ENCODE measurements at regions not wholly inside any gene's neighbourhood (a gene's known extent, or its start where the extent isn't known, plus 50 kb on each side); places are given as distances from the start of the nearest gene placed in this dataset.

DNA sequence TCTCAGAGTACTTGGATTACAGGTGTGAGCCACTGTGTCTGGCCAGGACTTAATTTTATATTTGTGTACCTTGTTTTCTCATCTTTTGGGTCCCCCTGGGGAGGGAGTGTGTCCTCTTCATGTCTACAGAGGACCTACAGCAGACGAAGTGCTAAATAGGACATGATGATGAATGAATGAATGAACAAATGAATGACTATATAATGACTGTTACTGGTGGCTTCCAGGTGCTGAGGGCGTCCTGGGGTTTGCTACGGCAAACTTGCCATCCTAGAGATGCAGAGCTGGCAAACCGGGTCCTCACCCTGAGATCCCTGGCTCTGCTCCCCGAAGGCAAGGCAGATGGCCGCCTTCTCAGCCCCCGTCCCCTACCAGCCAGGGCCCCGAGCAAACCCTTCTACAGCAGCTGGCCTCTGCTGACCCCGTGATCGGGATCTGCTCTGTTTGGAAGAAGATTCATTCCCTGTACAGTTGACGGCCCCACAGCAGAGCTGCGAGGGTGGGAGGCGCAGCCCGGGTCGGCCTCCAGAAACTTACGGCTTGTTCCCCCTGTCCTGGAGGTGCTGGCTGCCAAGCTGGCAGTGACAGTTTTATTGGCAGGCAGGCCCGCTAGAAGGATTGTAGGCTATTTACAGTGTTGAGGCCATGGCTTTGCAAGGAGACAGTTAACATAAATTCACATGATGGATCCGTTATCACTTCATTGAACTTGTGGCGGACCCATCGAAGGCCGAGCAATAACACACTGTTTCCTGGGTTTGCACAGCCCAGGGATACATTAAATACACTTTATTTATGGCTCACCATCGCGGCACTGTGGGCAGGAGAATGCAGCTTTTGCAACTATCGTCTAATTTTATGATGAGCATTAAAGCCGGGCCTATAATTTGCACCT lies 197.7 kb upstream of the GSE1 start:
- no peak for DNase-seq

- DNase-seq: peak; percentile 63 to 71
These were observed 196.7 kb upstream of the GSE1 start for GRCh38 chr16:85416228-85417109.

GRCh38 chr16:85417156-85417860 lies 195.8 kb upstream of the GSE1 start:
- DNase-seq: no peak

DNA sequence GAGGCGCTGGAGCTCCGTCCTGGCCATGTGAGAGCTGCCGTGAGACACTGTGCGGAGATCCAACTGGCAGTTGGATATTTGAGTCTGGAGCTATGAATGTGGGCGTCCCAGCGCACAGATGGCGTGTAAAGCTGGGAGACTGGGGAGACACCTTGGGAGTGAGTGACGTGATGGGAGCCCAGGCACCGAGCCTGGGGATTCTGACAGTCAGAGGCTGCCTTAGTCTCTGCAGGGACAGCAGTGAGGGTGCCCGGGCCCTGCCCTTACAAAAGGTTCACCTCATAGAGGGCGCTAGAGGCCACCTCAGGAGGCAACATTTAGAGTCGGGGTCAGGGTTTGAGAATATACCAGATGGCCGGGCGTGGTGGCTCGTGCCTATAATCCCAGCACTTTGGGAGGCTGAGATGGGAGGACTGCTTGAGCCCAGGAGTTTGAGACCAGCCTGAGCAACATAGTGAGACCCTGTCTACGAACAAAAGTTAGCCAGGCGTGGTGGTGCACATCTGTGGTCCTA lies 194.1 kb upstream of the GSE1 start:
- no peak for DNase-seq

- DNase-seq: no peak
These were observed 193.4 kb upstream of the GSE1 start for GRCh38 chr16:85419503-85420408.

GRCh38 chr16:85420501-85421337 lies 192.4 kb upstream of the GSE1 start:
- peak; percentile 65 for DNase-seq

- no peak for DNase-seq
These were observed 191.6 kb upstream of the GSE1 start for GRCh38 chr16:85421338-85422195.

DNA sequence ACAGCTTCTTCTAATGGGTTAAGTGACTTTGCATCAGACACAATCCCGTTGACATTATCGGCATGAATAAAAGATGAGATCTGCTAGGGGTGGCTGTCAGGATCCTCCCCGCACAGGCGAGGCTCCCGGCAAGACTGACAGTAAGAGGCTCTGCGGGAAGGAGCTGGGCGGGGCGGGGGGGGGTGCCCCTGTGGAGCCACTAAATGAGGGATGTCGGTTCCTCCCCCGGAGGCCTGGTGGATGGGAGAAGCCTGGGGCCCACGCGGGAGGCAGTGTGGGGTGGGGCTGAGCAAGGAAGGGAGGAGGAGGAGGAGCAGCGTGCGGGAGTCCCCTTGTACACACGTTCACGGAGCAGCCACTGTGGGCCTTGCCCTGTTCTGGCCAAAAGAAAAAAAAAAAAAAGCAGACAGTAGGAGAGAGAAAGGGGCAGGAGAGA lies 190.9 kb upstream of the GSE1 start:
- no peak for DNase-seq

DNA sequence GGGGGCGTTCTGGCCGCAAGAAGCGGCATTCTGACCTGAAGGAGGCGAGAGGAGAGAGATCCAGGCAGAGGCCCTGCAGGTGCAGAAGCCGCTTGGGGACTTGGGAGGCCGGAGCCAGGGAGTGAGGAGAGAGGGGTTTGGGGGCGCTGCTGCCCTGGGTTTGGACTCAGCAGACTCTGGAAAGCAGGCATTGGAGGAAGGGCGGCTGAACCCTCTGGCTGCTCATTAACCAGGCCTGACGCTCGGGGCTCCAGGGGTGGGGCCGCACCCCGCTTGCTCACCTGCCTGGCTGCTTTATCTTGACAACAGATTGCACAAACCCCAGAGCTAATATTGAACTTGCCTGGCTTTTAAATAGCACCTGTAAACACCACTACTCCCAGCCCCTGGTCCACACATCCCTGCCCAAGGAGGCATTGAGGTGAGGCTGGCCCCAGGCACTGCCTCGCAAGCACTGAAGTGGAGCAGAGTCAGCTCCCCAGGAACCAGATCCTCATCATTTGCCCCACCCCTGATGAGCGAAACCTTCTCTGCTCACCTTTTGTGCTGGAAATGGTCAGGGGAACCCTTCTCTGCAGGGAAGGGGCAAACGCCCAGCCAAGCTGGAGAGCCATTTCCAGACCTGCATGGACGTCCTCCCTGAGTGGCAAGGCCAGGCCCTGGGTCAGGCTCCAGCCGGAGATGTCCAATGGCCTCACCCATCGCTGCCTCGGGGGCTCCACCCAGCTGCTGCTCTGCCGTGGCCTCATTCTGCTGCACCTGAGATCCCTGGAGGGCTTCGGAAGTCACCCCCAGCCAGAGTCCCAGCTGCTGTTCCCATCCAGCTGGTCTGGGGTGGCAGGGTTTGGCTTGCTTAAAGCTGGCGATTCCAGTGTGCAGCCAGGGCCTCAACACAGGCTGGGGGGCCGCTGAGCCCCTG lies 190.2 kb upstream of the GSE1 start:
- DNase-seq: no peak

GRCh38 chr16:85423631-85424030 lies 189.5 kb upstream of the GSE1 start:
- DNase-seq: no peak

DNA sequence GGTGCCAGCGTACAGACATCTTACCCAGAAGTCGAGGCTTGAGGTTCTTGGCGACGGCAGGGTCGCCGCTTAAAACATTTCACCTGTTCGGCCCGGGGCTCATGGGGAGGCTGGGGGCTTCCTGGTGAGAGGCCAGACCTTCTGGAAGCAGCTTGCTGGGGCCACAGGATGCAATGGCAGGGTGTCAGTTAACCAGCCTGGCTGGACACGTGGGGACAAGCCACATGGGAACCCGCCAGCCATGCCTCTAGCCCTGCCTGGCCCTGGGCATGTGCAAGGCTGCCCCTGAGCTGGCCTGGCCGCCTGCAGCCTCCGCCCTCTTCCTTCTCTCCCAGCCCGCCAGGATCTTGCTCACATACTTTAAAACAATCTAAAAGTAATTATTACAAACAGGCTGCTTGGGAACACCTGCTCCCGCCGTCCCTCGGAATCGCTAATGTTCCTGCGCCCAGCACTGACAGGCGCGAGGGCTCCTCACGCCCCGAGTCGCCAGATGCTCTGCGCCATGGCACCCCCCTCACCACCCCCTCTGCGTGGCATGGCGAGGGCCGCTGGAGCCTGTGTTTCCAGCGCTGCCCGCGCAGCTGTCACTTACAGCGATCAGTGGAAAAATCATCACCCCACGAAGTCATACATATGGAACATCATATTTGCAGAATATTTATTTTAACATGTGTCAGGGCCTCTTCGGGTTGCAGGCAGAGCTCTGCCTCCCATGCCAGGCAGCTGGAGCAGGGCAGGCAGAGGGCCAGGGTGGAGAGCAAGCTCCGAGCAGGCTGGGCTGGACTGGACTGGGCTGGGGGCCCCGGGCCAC lies 188.7 kb upstream of the GSE1 start:
- DNase-seq: no peak

DNA sequence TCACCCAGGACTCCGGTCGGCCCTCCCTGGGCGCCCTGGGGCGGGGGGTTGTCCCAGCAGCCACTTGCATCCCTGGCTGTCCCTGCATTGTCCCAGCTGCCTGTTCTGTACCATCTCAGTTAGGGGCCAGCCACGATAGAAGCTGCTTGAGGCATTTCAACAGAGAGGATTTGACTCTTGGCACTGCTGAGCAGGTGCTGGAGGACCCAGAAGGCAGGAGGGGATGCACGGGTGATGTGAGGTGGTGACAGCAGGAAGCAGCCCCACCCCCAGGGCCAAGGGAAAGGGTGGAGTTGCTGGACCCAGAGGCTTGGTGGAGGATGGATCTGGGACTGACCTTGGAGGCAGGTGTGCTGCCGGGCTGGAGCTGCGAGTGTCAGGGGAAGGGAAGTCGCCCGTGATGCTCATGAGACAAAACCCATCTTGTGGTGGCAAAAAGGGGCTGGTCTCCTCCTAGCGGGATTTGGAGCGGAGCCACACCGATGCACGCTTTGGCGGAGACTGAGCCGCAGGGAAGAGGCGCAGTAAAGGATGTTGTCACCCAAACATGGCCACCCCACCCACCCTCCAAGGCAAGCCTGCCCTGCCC lies 188.0 kb upstream of the GSE1 start:
- DNase-seq: no peak

GRCh38 chr16:85426806-85427205 lies 186.3 kb upstream of the GSE1 start:
- no peak for DNase-seq

DNA sequence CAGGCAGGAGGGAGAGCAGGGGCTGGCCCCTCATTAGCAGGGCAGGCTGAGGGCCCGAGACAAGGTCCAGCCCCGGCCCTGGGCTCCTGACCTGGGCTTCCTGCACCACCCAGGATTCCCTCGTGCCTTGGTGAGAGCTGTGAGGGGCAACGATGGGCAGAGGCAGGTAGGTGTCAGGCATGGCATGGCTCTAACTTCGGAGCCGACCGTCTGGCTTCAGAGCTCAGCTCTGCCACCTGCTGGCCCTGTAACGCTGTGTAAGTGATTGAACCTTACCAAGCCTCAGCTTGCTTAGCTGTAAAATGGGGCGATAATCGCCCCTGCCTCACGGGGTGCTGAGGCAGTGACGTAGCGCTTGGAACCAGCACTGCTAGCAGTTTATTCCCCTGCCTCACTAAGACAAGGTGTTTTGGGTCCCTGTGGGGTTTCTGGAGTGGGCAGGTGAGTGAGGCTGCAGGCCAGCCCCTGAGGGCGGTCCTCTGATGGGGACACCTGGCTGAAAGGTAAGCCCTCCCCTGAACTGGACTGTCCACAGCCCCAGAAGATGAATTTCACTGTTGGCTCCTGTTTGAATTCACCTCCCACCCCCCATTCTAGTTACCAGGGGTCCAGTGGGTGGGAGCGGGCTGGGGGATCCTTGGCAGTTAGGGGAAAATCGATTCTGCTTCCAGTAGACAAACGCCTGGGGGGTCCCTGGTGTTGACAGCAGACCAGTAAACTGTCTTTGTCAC lies 184.8 kb upstream of the GSE1 start:
- peak; percentile 38 to 44 for DNase-seq

DNA sequence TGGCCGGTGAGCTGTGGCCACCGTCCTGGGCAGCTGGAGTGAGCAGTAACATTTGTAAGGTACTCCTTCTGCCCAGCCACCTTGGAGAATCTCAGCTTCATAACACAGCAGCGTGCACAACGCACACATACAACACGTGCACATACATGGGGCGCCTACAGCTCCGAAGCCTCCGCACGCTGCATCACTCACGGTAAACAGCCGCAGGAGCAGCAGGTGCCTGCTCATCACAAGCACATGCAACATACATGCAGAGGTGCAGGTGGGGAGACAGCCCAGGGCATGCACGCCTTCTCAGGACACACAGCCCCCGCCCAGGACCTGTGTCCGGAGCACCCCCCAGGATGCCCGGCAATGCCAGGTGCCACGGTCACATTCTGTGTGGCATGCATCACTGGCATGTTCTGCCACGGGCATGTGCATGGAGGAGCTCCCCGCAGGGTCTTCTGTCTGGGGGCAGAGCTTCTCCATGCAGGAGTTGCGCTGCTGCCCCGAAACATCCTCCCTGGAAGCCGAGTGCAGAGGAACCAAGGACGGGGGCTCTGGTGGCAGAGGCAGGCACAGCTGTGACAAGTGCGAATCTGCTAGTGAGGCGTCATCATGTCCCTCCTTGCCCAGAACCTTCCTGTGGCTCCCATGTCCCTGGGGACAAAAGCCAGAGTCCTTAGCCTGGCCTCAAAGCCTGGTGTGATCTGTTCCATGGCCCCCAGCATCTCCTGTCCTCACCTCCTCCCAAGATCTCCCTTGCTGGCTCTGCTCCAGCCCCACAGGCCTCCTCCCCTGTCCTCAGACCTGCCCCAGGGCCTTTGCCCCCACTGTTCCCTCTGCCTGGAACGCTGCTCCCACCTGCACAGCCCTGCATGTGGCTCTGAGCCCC lies 184.0 kb upstream of the GSE1 start:
- DNase-seq: peak in 1 of 2 donors; percentile 1

Measured in activated CD4-positive, alpha-beta T cell treated with anti-CD3 and anti-CD28 coated beads for 4 hours (primary cell).